HG03060 (cell line): ENCODE measurements at regions not wholly inside any gene's neighbourhood (a gene's known extent, or its start where the extent isn't known, plus 50 kb on each side); places are given as distances from the start of the nearest gene placed in this dataset.
"Not testable (repeated sequence)": the region's sequence is repeated elsewhere in the genome, so short reads cannot be mapped to it uniquely, and the experiment has no call there.

ENCODE experiments used
- ATAC-seq: cut with Tn5 transposase; IDR thresholded peaks from one replicate; pipeline ENCODE4 v1.9.1; 2021; ENCODE audit warnings: low read depth, moderate number of reproducible peaks; ENCODE audit not compliant: unreplicated experiment

- no peak for ATAC-seq
These were observed 62.6 kb upstream of the PAX8 start for GRCh38 chr2:113341191-113341869.

GRCh38 chr2:113337809-113338208 is 59.1 kb upstream of the PAX8 start:
- ATAC-seq, result no peak

- not testable (repeated sequence) for ATAC-seq
These were observed 57.3 kb upstream of the PAX8 start for GRCh38 chr2:113336040-113336439.

GRCh38 chr2:113334147-113334546 is 55.4 kb upstream of the PAX8 start:
- no peak for ATAC-seq

- ATAC-seq, result not testable (repeated sequence)
These were observed 55.0 kb upstream of the PAX8 start for GRCh38 chr2:113333735-113334134.

GRCh38 chr2:113330060-113330767 is 51.5 kb upstream of the PAX8 start:
- not testable (repeated sequence) for ATAC-seq

GRCh38 chr2:113328973-113329372 is 50.3 kb upstream of the PAX8 start:
- ATAC-seq, result not testable (repeated sequence)

GRCh38 chr2:113328572-113328971 is 49.9 kb upstream of the PAX8 start:
- ATAC-seq, result not testable (repeated sequence)
